ENCODE measurements at regions not wholly inside any gene's neighbourhood (a gene's known extent, or its start where the extent isn't known, plus 50 kb on each side); places are given as distances from the start of the nearest gene placed in this dataset.

DNA sequence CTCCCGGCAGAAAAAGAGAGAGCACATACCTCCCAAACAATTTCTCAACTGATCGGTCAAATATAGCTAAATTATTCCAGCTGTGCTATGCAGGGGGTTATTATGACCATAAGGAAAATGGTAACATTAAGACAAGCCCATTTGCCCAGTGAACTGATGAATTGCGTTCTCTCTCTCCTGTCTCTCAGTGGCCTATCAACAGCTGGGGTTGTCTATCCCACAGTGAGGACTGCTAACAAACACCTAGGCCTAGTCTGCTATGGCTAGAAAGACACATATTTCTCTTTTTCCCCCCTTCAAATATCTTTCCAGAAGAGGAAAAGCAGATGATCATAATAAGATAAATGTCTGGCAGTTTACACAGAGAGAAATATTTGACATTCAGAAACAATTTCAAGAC, 263.8 kb upstream of the ELAC2 start:
- peaks cover 9% of the 10 kb centered on the region for H3K9me3 Mint-ChIP-seq (ENCODE audit: unreplicated experiment)
- no peak overlapping the region for H3K4me3 ChIP-seq (ENCODE audit: low read depth, low read length)
- H3K36me3 Mint-ChIP-seq (ENCODE audit: insufficient read depth, unreplicated experiment): no peaks in the 10 kb centered on the region
- H3K9me3 ChIP-seq: no peaks in the 10 kb centered on the region
- H3K4me3 Mint-ChIP-seq (ENCODE audit: unreplicated experiment): no peak overlapping the region
- BruUV-seq (replicated peaks): no TSS peak
- ChIA-PET CTCF (no interaction called here), POLR2A (no interaction called here)
- no peak overlapping the region for H3K27ac Mint-ChIP-seq (ENCODE audit: unreplicated experiment)
- no peaks in the 10 kb centered on the region for H3K27me3 ChIP-seq (replicated peaks; ENCODE audit: control insufficient read depth, insufficient read depth, low read length)
- DNase-seq: no peak
- H3K27me3 Mint-ChIP-seq (ENCODE audit: insufficient read depth, unreplicated experiment): no peaks in the 10 kb centered on the region
- H3K4me1 ChIP-seq: no peaks in the 10 kb centered on the region
- TF ChIP-seq, protein P1, sequence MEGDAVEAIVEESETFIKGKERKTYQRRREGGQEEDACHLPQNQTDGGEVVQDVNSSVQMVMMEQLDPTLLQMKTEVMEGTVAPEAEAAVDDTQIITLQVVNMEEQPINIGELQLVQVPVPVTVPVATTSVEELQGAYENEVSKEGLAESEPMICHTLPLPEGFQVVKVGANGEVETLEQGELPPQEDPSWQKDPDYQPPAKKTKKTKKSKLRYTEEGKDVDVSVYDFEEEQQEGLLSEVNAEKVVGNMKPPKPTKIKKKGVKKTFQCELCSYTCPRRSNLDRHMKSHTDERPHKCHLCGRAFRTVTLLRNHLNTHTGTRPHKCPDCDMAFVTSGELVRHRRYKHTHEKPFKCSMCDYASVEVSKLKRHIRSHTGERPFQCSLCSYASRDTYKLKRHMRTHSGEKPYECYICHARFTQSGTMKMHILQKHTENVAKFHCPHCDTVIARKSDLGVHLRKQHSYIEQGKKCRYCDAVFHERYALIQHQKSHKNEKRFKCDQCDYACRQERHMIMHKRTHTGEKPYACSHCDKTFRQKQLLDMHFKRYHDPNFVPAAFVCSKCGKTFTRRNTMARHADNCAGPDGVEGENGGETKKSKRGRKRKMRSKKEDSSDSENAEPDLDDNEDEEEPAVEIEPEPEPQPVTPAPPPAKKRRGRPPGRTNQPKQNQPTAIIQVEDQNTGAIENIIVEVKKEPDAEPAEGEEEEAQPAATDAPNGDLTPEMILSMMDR (IDR thresholded peaks at IDR 0.05; ENCODE audit: insufficient read depth in 1 of 2, low read depth in 1 of 2, low read length in 1 of 2, severe bottlenecking in 1 of 2, unreplicated experiment in 1 of 2): no peak
- intact Hi-C loops (cut with micrococcal nuclease; ENCODE audit: unreplicated experiment): no loop called here
- H3K36me3 ChIP-seq (ENCODE audit: control insufficient read depth, insufficient read depth, low read length): no peaks in the 10 kb centered on the region
- H3K4me1 Mint-ChIP-seq (ENCODE audit: low read depth, unreplicated experiment): no peaks in the 10 kb centered on the region

DNA sequence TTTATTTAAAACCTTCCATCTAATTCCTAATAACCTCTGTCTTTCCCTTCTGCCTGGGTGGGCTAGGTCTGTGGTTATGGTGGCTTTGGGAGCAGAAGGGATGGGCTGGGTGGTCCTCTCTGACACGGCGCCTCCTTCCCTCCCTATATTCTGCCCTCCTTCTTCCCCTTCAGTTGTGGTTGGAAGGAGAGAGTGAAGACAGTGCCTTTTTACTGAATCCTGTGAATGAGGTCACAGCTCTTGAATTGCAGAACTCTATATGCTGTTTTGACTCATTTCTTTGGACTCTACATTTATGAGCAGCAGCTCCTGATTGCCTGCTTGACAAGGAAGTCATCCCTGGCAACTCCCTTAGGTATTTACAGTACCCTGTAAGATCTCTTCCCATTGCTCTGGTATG, 256.0 kb upstream of the ELAC2 start:
- TF ChIP-seq, protein P1 (IDR thresholded peaks at IDR 0.05; ENCODE audit: insufficient read depth in 1 of 2, low read depth in 1 of 2, low read length in 1 of 2, severe bottlenecking in 1 of 2, unreplicated experiment in 1 of 2): no peak
- no TSS peak for BruUV-seq (replicated peaks)
- no peaks in the 10 kb centered on the region for H3K27me3 Mint-ChIP-seq (ENCODE audit: insufficient read depth, unreplicated experiment)
- H3K4me1 ChIP-seq: no peaks in the 10 kb centered on the region
- H3K36me3 ChIP-seq (ENCODE audit: control insufficient read depth, insufficient read depth, low read length): no peaks in the 10 kb centered on the region
- H3K27ac Mint-ChIP-seq (ENCODE audit: unreplicated experiment): no peak overlapping the region
- CTCF ChIA-PET: no interaction called here
- H3K36me3 Mint-ChIP-seq (ENCODE audit: insufficient read depth, unreplicated experiment): no peaks in the 10 kb centered on the region
- no peaks in the 10 kb centered on the region for H3K4me1 Mint-ChIP-seq (ENCODE audit: low read depth, unreplicated experiment)
- H3K4me3 Mint-ChIP-seq (ENCODE audit: unreplicated experiment): no peak overlapping the region
- POLR2A ChIA-PET: no interaction called here
- H3K9me3 Mint-ChIP-seq (ENCODE audit: unreplicated experiment): peaks cover 8% of the 10 kb centered on the region
- DNase-seq: no peak
- intact Hi-C loops (cut with micrococcal nuclease; ENCODE audit: unreplicated experiment): no loop called here
- no peaks in the 10 kb centered on the region for H3K9me3 ChIP-seq
- H3K4me3 ChIP-seq (ENCODE audit: low read depth, low read length): no peak overlapping the region
- no peaks in the 10 kb centered on the region for H3K27me3 ChIP-seq (replicated peaks; ENCODE audit: control insufficient read depth, insufficient read depth, low read length)

DNA sequence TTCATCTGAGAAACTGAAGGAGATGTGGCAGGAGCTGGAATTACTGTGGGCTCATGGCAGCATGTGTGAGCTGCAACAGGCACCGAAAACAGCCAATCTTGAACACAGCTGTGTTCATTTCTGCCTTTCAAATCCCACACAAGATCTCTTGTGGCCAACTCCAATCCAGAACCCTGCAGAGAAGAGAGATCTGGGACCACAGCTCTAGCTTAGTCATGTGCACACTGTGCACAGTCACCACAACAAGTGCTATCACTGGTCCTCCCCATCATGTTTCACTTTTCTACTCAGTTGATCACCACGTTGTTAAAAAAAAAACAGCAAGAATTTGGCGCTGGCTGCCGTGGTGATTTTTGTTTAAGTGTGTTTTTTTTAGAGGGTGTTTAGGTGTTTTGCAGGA, 254.5 kb upstream of the ELAC2 start:
- H3K36me3 ChIP-seq (ENCODE audit: control insufficient read depth, insufficient read depth, low read length): no peaks in the 10 kb centered on the region
- Mint-ChIP-seq H3K9me3 (ENCODE audit: unreplicated experiment) (peaks cover 8% of the 10 kb centered on the region), H3K27ac (ENCODE audit: unreplicated experiment) (no peak overlapping the region), H3K4me1 (ENCODE audit: low read depth, unreplicated experiment) (no peaks in the 10 kb centered on the region), H3K36me3 (ENCODE audit: insufficient read depth, unreplicated experiment) (no peaks in the 10 kb centered on the region), H3K4me3 (ENCODE audit: unreplicated experiment) (no peak overlapping the region), H3K27me3 (ENCODE audit: insufficient read depth, unreplicated experiment) (no peaks in the 10 kb centered on the region)
- TF ChIP-seq, protein P1 (IDR thresholded peaks at IDR 0.05; ENCODE audit: insufficient read depth in 1 of 2, low read depth in 1 of 2, low read length in 1 of 2, severe bottlenecking in 1 of 2, unreplicated experiment in 1 of 2): no peak
- H3K27me3 ChIP-seq (replicated peaks; ENCODE audit: control insufficient read depth, insufficient read depth, low read length): no peaks in the 10 kb centered on the region
- H3K4me1 ChIP-seq: no peaks in the 10 kb centered on the region
- no peak overlapping the region for H3K4me3 ChIP-seq (ENCODE audit: low read depth, low read length)
- BruUV-seq (replicated peaks): no TSS peak
- intact Hi-C loops (cut with micrococcal nuclease; ENCODE audit: unreplicated experiment): no loop called here
- POLR2A ChIA-PET: no interaction called here
- H3K9me3 ChIP-seq: no peaks in the 10 kb centered on the region
- CTCF ChIA-PET: no interaction called here
- DNase-seq: no peak
